Spleen (tissue), 7 donors: ENCODE measurements at regions not wholly inside any gene's neighbourhood (a gene's known extent, or its start where the extent isn't known, plus 50 kb on each side); places are given as distances from the start of the nearest gene placed in this dataset.
"Not testable (repeated sequence)": the region's sequence is repeated elsewhere in the genome, so short reads cannot be mapped to it uniquely, and the experiment has no call there.

Experiments used
- POLR2A ChIP-seq, 3 donors: fragments of 450-650 bp; IDR thresholded peaks; one replicate each; pipeline ENCODE4 v1.5.1; 2017; ENCODE audit warnings: antibody characterized with exemption in 3 of 3, mild to moderate bottlenecking in 1 of 3
- TF ChIP-seq, protein P1 (sequence below), 11 experiments: fragments of 200-600 bp in 7 of 11; fragments of 450-650 bp in 4 of 11; sonication (generic) in 4 of 11; IDR thresholded peaks in 8 of 11; conservative IDR thresholded peaks in 3 of 11; 1 replicate in 7 of 11; 2 replicates in 4 of 11; pipeline versions ENCODE4 v1.4.0 to v1.8.0; 2016 to 2021; ENCODE audit warnings: antibody characterized with exemption in 11 of 11, inconsistent platforms in 4 of 11, mild to moderate bottlenecking in 1 of 11
- donor health status: DM: no; HTN: no; CAD: no; lungs with moderate emphysema.
- donor health status: DM: no; HTN: no; CAD: no.
- donor health status: DM: no; HTN: no; CAD: no.

DNA sequence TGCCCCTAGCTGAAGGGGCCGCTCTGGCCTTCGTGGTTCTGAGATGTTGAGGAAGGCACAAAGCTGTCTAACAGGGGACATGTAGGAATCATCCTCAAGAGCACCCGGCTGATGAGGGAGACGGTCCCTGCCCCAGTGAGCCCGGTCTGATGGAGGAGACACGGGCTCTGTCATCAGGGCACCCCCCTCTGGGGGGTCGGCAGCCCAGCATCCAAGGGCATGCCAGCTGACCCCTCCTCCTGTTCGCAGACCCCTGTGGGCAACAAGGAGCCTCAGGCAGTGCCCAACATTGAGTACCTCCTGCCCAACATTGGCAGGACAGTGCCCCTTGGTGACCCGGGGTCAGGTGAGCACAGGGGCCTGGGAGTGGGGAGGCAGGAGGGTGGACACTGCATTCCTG, 128.9 kb downstream of the ZNF267 start:
- not testable (repeated sequence) for TF ChIP-seq POLR2A (IDR thresholded peaks at IDR 0.05)
- TF ChIP-seq, protein P1, sequence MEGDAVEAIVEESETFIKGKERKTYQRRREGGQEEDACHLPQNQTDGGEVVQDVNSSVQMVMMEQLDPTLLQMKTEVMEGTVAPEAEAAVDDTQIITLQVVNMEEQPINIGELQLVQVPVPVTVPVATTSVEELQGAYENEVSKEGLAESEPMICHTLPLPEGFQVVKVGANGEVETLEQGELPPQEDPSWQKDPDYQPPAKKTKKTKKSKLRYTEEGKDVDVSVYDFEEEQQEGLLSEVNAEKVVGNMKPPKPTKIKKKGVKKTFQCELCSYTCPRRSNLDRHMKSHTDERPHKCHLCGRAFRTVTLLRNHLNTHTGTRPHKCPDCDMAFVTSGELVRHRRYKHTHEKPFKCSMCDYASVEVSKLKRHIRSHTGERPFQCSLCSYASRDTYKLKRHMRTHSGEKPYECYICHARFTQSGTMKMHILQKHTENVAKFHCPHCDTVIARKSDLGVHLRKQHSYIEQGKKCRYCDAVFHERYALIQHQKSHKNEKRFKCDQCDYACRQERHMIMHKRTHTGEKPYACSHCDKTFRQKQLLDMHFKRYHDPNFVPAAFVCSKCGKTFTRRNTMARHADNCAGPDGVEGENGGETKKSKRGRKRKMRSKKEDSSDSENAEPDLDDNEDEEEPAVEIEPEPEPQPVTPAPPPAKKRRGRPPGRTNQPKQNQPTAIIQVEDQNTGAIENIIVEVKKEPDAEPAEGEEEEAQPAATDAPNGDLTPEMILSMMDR (IDR thresholded peaks at IDR 0.05 in 8 of 11, conservative IDR thresholded peaks at IDR 0.05 in 3 of 11), result not testable (repeated sequence)
